Hematopoietic multipotent progenitor cell treated with erythropoietin and hydrocortisone succinate and interleukin-3 and kit ligand, for 15 days (in vitro differentiated cells): ENCODE measurements at regions not wholly inside any gene's neighbourhood (a gene's known extent, or its start where the extent isn't known, plus 50 kb on each side); places are given as distances from the start of the nearest gene placed in this dataset.

Source experiments
- DNase-seq: peaks from one replicate; pipeline ENCODE4 v3.0.0-alpha.2; 2015; ENCODE audit warnings: low spot score

DNA sequence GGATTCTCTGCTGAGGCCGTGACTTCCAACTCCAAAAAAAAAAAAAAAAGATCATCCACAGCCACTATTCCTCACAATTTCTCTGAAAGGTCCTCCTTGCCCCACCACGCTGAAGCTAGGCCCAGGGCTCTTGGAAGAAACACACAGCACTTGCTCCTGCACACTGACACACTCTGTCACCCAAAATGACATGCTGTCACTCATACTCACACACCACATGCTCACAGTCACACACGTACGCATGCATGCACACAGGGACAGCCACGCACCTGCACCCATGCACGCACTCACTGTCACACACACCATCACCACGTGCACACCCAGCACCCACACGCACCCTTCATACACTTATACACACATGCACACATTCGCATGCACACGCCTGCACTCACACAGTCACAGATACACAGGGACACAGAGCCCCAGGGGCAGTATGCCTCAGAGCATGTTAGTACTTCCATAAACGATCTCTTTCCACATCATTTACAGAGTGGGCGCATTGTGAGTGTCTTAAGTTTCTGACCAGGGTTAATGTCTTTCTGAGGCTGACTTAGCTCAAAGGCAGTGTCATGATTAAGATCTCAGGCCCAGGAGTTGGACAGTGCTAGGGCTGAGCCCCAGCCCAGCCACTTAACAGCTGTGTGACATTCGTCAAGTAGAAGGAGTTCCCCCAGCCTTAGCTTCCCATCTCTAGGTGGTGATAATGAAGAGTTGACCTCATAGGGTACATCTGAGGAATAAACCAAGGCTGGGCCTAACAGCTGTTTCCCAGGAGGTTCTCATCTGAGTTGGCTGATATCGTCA lies 93.4 kb downstream of the GLI2 start:
- DNase-seq, result no peak

DNA sequence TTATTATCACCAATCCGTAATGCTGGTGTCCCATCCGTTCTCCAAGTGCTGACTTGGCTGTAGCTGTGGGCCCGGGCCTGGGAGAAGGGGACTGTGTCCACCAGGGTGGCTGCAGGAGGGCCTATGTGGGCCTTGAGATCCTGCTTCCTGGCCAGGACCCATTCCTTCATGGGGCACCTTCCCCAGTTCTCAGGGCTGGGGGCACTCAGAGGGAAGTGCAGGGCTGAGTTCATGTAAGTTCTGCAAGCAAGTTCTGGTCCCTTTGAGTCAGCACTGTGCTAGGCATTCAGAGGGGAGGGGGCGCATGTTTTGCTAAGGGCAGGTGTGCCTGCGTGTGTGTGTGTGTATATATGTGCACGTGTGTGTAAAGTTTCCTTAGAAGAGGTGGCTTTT lies 94.0 kb downstream of the GLI2 start:
- DNase-seq, result no peak

GRCh38 chr2:120830096-120830830 lies 94.6 kb downstream of the GLI2 start:
- no peak for DNase-seq

- no peak for DNase-seq
These were observed 95.4 kb downstream of the GLI2 start for GRCh38 chr2:120831086-120831485.

GRCh38 chr2:120831891-120832290 lies 96.2 kb downstream of the GLI2 start:
- DNase-seq, result no peak

GRCh38 chr2:120832296-120833070 lies 96.8 kb downstream of the GLI2 start:
- DNase-seq, result no peak

- DNase-seq, result no peak
These were observed 97.5 kb downstream of the GLI2 start for GRCh38 chr2:120833127-120833675.

GRCh38 chr2:120834206-120834605 lies 98.5 kb downstream of the GLI2 start:
- DNase-seq, result no peak

- no peak for DNase-seq
These were observed 100.6 kb downstream of the GLI2 start for GRCh38 chr2:120836281-120836680.

- no peak for DNase-seq
These were observed 105.3 kb downstream of the GLI2 start for GRCh38 chr2:120840795-120841487.

- no peak for DNase-seq
These were observed 107.1 kb downstream of the GLI2 start for GRCh38 chr2:120842456-120843439.

DNA sequence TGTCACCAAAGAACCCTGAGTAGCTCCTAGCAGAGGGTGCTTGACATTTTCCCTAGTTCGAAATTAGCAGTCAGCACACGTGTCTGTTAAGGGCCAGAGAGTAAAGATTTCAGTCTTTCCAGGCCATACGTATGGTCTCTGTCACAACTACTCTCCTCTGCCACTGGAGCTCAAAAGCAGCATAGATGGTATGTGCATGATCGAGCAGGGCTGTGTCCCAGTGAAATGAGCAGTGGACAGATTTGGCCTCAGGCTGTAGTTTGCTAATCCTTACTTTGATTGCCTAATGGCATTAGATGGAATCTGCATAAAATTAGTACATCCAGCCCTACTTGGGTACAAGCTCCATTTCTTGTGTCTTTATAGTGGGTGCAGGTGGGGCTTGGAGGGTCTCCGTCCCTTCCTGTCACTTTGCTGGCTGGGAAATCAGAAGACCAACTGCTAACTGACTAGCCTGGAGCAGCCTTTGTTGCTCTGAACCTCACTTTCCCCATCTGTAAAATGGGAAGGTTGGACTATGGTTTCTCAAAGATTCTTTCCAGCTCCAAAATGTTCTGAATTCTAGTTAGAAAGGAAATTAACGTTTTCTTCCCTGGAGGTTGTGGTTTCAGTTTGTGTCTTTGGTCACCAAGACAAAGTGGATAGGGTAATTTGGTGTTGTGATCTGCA lies 108.5 kb downstream of the GLI2 start:
- no peak for DNase-seq

DNA sequence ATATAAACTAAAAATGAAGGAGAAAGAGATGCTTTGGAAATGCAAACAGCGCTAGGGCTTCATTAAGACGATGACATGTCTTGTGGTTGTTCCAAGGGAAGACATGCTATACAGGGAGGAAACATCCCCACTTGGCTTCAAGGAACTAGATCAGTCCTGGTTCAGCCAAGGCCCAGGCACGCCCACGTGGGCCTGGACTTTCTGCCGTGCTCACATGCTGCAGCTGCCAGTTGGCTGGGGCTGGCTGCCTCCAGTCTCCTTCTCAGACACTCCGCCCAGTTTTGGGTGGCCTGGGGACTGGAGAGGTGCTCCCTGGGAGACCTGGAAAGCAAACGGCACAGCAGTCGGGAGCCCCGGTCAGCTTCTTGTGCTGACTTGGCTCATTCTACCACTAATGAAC lies 109.6 kb downstream of the GLI2 start:
- no peak for DNase-seq

GRCh38 chr2:120846406-120847095 lies 110.9 kb downstream of the GLI2 start:
- no peak for DNase-seq

GRCh38 chr2:120847700-120848321 lies 112.1 kb downstream of the GLI2 start:
- DNase-seq, result no peak

GRCh38 chr2:120849278-120849677 lies 113.6 kb downstream of the GLI2 start:
- DNase-seq, result no peak

DNA sequence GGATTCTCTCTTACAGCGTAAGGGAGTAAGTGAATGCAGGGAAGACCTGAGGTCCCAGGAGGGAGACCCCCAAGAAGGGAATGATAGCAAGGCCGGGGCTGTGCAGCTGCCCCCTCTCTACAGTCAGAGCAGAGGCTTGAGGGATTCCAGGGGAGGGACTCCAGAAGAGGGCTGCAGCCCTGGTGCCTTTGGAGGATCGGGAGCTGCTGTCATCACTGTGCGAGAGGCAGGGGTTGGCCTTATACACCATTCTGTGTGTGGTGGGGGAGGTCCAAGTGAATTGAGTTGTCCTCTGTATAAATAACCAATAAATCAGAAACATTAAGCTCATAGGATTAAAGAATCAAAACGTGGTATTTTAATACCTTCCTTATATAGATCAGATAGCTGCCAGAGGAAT lies 114.9 kb downstream of the GLI2 start:
- DNase-seq, result no peak

DNA sequence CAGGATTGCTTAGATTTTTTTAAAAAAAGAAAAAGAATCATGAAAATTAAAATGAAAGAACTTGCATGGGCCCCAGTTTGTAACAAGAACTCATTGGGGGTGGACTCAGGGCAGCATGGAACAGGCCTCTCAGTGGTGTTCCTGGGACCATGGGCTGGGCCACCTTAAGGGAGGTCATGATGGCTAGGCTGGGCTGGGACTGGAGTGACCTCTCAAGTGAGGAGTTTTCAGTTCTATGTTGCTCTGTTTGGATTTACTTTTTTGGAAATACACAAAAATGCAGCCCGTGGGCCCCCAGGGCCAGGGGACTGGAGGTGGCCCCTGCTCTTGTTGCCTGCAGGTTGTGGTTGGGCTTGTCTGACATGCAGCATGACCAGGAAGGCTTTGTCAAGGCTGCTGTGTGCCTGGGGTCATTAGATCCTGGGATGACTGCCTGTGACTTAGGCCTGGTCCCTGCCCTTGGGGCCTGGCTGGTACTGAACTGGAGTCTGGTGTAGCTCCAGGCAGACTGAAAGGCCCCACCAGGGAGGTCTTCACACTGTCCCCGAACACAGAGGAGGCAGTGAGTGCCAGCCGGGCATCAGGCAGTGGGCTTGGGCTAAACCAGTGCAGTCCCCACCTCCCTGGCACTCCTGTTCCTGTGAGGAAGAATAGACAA lies 115.6 kb downstream of the GLI2 start:
- no peak for DNase-seq
